SK-N-SH treated with all-trans-retinoic acid at 6 μM for 48 hours (cell line): ENCODE measurements at regions not wholly inside any gene's neighbourhood (a gene's known extent, or its start where the extent isn't known, plus 50 kb on each side); places are given as distances from the start of the nearest gene placed in this dataset.
"Not testable (repeated sequence)": the region's sequence is repeated elsewhere in the genome, so short reads cannot be mapped to it uniquely, and the experiment has no call there.

Source experiments
- ATAC-seq: fragments of 200-7000 bp; cut with Tn5 transposase; 3 replicates; pipeline ENCODE4 v1.9.1; 2020; ENCODE audit warnings: mild to moderate bottlenecking, moderate library complexity
- ARNTL ChIP-seq: fragments of 450-650 bp; formaldehyde crosslinking; IDR thresholded peaks from 2 replicates; pipeline ENCODE4 v1.5.0; 2020; ENCODE audit warnings: low read depth, mild to moderate bottlenecking, moderate library complexity, borderline replicate concordance
- BACH2 ChIP-seq: fragments of 250-450 bp; sonication (Bioruptor Pico); IDR thresholded peaks from 2 replicates; pipeline ENCODE4 v1.9.0; 2021; ENCODE audit warnings: mild to moderate bottlenecking, borderline replicate concordance
- CSDC2 ChIP-seq: fragments of 250-450 bp; sonication (Bioruptor Pico); IDR thresholded peaks from 2 replicates; pipeline ENCODE4 v1.5.0; 2020; ENCODE audit warnings: mild to moderate bottlenecking, moderate library complexity
- ESRRG ChIP-seq: fragments of 250-450 bp; sonication (Bioruptor Pico); IDR thresholded peaks from 2 replicates; pipeline ENCODE4 v1.6.1; 2021; ENCODE audit warnings: mild to moderate bottlenecking
- GLIS3 ChIP-seq: fragments of 250-450 bp; sonication (Bioruptor Pico); IDR thresholded peaks from 2 replicates; pipeline ENCODE4 v1.5.0; 2020; ENCODE audit warnings: mild to moderate bottlenecking, moderate library complexity
- ISL1 ChIP-seq: fragments of 250-450 bp; sonication (Bioruptor Pico); IDR thresholded peaks from 2 replicates; pipeline ENCODE4 v2.1.2; 2022; ENCODE audit warnings: mild to moderate bottlenecking, moderate library complexity
- OSR1 ChIP-seq: fragments of 250-450 bp; sonication (Bioruptor Pico); IDR thresholded peaks from 2 replicates; pipeline ENCODE4 v1.8.0; 2022; ENCODE audit warnings: moderate library complexity, mild to moderate bottlenecking, inconsistent platforms
- PPARA ChIP-seq: fragments of 250-450 bp; sonication (Bioruptor Pico); IDR thresholded peaks from 2 replicates; pipeline ENCODE4 v1.5.0; 2020; ENCODE audit warnings: mild to moderate bottlenecking, borderline replicate concordance
- RARB ChIP-seq: fragments of 250-450 bp; sonication (Bioruptor Pico); IDR thresholded peaks from 2 replicates; pipeline ENCODE4 v1.8.0; 2021; ENCODE audit warnings: mild to moderate bottlenecking, moderate library complexity
- SNAI2 ChIP-seq: fragments of 250-450 bp; sonication (Bioruptor Pico); IDR thresholded peaks from 2 replicates; pipeline ENCODE4 v1.5.0; 2020; ENCODE audit warnings: mild to moderate bottlenecking, moderate library complexity
- TOX ChIP-seq: fragments of 250-450 bp; sonication (Bioruptor Pico); IDR thresholded peaks from 2 replicates; pipeline ENCODE4 v1.8.0; 2021; ENCODE audit warnings: mild to moderate bottlenecking, moderate library complexity, borderline replicate concordance
- ZC3H10 ChIP-seq: fragments of 250-450 bp; sonication (Bioruptor Pico); IDR thresholded peaks from 2 replicates; pipeline ENCODE4 v1.5.1; 2021; ENCODE audit warnings: mild to moderate bottlenecking, moderate library complexity
- ZFP3 ChIP-seq: fragments of 250-450 bp; sonication (Bioruptor Pico); IDR thresholded peaks from 2 replicates; pipeline ENCODE4 v1.5.0; 2020; ENCODE audit warnings: mild to moderate bottlenecking, moderate library complexity
- ZFP30 ChIP-seq: fragments of 450-650 bp; formaldehyde crosslinking; IDR thresholded peaks from 2 replicates; pipeline ENCODE4 v1.5.0; 2022; ENCODE audit warnings: mild to moderate bottlenecking, moderate library complexity
- ZNF565 ChIP-seq: fragments of 450-650 bp; formaldehyde crosslinking; conservative IDR thresholded peaks from 2 replicates; pipeline ENCODE4 v1.5.0; 2020; ENCODE audit warnings: low read depth, mild to moderate bottlenecking, moderate library complexity
- ZNF70 ChIP-seq: fragments of 450-650 bp; formaldehyde crosslinking; IDR thresholded peaks from 2 replicates; pipeline ENCODE4 v1.5.0; 2020; ENCODE audit warnings: mild to moderate bottlenecking, moderate library complexity
- ZNF8 ChIP-seq: fragments of 450-650 bp; formaldehyde crosslinking; IDR thresholded peaks from 2 replicates; pipeline ENCODE4 v1.5.0; 2020; ENCODE audit warnings: mild to moderate bottlenecking, moderate library complexity
- TF ChIP-seq, protein P1 (sequence below): fragments of 250-450 bp; sonication (Bioruptor Pico); IDR thresholded peaks from 2 replicates; pipeline ENCODE4 v1.5.1; 2020; ENCODE audit warnings: low read depth, mild to moderate bottlenecking, moderate library complexity
- TF ChIP-seq, protein P2 (sequence below): fragments of 250-450 bp; sonication (Bioruptor Pico); IDR thresholded peaks from 2 replicates; pipeline ENCODE4 v1.8.0; 2021; ENCODE audit warnings: low read depth, mild to moderate bottlenecking, moderate library complexity, borderline replicate concordance
- TF ChIP-seq, protein P3 (sequence below): fragments of 250-450 bp; sonication (Bioruptor Pico); IDR thresholded peaks from 2 replicates; pipeline ENCODE4 v1.8.0; 2020; ENCODE audit warnings: mild to moderate bottlenecking, moderate library complexity, borderline replicate concordance
- TF ChIP-seq, protein P4 (sequence below): fragments of 250-450 bp; sonication (Bioruptor Pico); IDR thresholded peaks from 2 replicates; pipeline ENCODE4 v1.5.0; 2020; ENCODE audit warnings: mild to moderate bottlenecking, moderate library complexity

DNA sequence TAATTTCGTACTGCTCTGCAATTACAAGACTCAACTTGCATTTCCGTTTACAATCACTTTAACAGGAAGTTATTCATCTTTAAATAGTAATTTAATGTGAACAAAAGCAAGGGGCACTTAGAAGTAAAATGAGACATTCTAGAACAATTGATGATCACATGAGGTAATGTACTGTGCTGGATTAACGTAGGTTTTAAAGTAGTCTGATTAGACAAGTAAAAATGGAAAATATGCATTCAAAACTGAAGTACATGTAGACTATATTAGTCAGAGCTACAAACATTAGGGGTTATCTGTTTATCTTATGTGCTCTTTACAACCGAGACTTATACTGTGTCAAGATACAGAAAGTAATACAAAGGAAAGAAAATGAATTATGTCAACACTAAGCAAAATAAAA, 1528.0 kb downstream of the SLITRK5 start:
- TF ChIP-seq ISL1 (CRISPR knock-in tag): peak; percentile 74
- no peak for TF ChIP-seq ZNF70 (CRISPR knock-in tag)
- no peak for TF ChIP-seq ESRRG (CRISPR knock-in tag)
- ATAC-seq: peak; percentile 38; the same call in 2 of the 3 replicates

DNA sequence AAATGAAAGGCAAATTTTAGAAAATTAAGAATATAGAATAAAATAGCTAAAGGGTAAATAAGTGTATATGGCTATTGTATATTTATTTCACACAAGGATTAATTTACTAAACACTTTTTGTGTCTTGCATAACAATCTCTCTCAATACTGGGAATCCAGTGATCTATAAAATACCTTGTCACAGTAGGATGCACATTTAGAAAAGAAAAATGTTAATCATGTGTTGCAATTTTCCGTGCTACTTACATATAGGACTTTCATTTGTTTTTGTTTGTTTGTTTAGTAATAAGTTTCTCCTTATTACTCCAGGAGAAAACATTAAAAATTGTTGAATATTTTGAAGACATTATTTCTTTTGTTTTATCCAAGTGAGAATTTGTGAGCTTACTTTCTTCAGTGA, 1533.3 kb downstream of the SLITRK5 start:
- no peak for TF ChIP-seq SNAI2 (CRISPR knock-in tag)
- ATAC-seq: no peak

DNA sequence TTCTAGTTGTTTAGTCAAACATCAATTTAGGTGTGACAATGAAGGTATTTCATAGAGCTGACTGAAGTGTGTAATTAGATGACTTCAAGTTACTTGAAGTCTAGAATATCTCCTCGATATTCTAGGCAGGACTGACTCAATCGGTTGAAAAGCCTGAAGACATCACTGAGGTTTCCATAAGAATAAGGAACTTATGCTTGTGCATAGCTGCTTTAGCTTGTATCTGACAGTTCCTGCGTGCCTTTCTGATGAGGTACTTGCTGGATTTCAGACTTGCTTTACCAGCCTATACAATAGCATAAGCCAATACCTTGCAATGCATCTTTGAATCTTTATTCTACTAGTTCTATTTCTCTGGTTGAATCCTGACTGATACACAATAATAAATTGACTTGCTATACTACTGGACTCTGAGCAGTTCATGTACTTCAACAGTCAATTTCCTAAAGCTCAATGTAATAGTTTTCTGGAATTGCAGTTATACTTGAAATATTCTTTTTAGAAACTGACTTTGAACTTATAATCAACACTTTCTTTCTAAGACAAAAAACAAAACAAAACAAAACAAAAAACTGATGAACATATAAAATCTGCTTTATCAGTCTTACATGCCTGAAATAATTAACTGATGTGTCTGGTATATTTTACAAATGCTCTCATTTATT, 1534.8 kb downstream of the SLITRK5 start:
- TF ChIP-seq ZNF8 (CRISPR knock-in tag) (no peak), ZFP30 (CRISPR knock-in tag) (no peak), CSDC2 (no peak), PPARA (CRISPR knock-in tag) (no peak), ZC3H10 (CRISPR knock-in tag) (no peak), BACH2 (CRISPR knock-in tag) (no peak), ZNF70 (CRISPR knock-in tag) (no peak), SNAI2 (CRISPR knock-in tag) (no peak), ISL1 (CRISPR knock-in tag) (no peak), OSR1 (CRISPR knock-in tag) (no peak), ESRRG (CRISPR knock-in tag) (no peak), RARB (CRISPR knock-in tag) (no peak), TOX (CRISPR knock-in tag) (no peak)
- TF ChIP-seq, protein P1, sequence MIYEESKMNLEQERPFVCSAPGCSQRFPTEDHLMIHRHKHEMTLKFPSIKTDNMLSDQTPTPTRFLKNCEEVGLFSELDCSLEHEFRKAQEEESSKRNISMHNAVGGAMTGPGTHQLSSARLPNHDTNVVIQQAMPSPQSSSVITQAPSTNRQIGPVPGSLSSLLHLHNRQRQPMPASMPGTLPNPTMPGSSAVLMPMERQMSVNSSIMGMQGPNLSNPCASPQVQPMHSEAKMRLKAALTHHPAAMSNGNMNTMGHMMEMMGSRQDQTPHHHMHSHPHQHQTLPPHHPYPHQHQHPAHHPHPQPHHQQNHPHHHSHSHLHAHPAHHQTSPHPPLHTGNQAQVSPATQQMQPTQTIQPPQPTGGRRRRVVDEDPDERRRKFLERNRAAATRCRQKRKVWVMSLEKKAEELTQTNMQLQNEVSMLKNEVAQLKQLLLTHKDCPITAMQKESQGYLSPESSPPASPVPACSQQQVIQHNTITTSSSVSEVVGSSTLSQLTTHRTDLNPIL (CRISPR knock-in tag): no peak
- TF ChIP-seq, protein P2, sequence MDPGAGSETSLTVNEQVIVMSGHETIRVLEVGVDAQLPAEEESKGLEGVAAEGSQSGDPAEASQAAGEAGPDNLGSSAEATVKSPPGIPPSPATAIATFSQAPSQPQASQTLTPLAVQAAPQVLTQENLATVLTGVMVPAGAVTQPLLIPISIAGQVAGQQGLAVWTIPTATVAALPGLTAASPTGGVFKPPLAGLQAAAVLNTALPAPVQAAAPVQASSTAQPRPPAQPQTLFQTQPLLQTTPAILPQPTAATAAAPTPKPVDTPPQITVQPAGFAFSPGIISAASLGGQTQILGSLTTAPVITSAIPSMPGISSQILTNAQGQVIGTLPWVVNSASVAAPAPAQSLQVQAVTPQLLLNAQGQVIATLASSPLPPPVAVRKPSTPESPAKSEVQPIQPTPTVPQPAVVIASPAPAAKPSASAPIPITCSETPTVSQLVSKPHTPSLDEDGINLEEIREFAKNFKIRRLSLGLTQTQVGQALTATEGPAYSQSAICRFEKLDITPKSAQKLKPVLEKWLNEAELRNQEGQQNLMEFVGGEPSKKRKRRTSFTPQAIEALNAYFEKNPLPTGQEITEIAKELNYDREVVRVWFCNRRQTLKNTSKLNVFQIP (CRISPR knock-in tag): no peak
- TF ChIP-seq, protein P3, sequence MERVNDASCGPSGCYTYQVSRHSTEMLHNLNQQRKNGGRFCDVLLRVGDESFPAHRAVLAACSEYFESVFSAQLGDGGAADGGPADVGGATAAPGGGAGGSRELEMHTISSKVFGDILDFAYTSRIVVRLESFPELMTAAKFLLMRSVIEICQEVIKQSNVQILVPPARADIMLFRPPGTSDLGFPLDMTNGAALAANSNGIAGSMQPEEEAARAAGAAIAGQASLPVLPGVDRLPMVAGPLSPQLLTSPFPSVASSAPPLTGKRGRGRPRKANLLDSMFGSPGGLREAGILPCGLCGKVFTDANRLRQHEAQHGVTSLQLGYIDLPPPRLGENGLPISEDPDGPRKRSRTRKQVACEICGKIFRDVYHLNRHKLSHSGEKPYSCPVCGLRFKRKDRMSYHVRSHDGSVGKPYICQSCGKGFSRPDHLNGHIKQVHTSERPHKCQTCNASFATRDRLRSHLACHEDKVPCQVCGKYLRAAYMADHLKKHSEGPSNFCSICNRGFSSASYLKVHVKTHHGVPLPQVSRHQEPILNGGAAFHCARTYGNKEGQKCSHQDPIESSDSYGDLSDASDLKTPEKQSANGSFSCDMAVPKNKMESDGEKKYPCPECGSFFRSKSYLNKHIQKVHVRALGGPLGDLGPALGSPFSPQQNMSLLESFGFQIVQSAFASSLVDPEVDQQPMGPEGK: no peak
- ATAC-seq: no peak

DNA sequence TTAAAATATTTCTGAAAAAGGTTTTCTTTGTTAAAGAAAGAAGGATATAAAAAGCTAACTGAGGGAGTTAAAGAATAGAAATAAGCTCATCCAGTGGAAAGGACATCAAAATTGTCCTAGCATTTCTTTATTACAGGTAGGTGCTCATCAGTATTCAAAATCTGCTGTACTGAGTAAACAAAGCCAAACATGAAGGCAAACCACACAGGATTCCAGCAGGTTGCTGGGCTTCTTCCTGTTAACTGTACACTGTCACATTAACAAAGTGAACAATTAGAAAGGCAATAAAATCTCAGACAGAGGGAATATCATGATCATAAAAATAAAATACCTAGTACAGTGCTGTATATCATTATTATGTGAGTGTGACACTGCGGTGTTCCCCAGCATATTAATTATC, 1541.0 kb downstream of the SLITRK5 start:
- no peak for ATAC-seq
- TF ChIP-seq ARNTL (CRISPR knock-in tag) (no peak), ZNF565 (CRISPR knock-in tag) (no peak), RARB (CRISPR knock-in tag) (no peak), GLIS3 (CRISPR knock-in tag) (no peak), ZNF8 (CRISPR knock-in tag) (no peak), ZNF70 (CRISPR knock-in tag) (no peak)

DNA sequence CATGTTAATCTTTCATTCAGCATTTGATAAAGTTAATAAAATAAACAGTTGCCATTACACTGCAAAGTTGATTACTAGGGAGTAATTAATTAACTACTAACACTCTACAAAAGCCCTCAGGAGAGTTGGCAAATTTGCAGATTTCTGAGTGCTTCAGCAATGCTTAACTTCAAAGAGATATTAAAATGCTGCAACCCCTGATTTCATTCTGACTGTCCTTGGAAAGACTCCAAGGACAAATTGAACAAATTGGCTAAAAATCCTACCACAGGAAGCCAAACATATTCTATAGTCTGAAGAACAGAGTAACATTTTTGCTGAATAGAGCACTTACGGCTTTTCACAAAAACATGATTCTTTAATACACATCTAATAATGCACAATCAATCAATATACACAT, 1543.0 kb downstream of the SLITRK5 start:
- no peak for ATAC-seq
- TF ChIP-seq ISL1 (CRISPR knock-in tag) (no peak), GLIS3 (CRISPR knock-in tag) (no peak), ARNTL (CRISPR knock-in tag) (no peak), BACH2 (CRISPR knock-in tag) (no peak), PPARA (CRISPR knock-in tag) (no peak), ZNF70 (CRISPR knock-in tag) (no peak), ESRRG (CRISPR knock-in tag) (no peak), OSR1 (CRISPR knock-in tag) (no peak), TOX (CRISPR knock-in tag) (no peak), ZFP30 (CRISPR knock-in tag) (no peak), CSDC2 (no peak), ZNF565 (CRISPR knock-in tag) (no peak), SNAI2 (CRISPR knock-in tag) (no peak), ZNF8 (CRISPR knock-in tag) (no peak), ZFP3 (CRISPR knock-in tag) (no peak), RARB (CRISPR knock-in tag) (no peak)
- TF ChIP-seq, protein P2 (CRISPR knock-in tag): no peak
- TF ChIP-seq, protein P4, sequence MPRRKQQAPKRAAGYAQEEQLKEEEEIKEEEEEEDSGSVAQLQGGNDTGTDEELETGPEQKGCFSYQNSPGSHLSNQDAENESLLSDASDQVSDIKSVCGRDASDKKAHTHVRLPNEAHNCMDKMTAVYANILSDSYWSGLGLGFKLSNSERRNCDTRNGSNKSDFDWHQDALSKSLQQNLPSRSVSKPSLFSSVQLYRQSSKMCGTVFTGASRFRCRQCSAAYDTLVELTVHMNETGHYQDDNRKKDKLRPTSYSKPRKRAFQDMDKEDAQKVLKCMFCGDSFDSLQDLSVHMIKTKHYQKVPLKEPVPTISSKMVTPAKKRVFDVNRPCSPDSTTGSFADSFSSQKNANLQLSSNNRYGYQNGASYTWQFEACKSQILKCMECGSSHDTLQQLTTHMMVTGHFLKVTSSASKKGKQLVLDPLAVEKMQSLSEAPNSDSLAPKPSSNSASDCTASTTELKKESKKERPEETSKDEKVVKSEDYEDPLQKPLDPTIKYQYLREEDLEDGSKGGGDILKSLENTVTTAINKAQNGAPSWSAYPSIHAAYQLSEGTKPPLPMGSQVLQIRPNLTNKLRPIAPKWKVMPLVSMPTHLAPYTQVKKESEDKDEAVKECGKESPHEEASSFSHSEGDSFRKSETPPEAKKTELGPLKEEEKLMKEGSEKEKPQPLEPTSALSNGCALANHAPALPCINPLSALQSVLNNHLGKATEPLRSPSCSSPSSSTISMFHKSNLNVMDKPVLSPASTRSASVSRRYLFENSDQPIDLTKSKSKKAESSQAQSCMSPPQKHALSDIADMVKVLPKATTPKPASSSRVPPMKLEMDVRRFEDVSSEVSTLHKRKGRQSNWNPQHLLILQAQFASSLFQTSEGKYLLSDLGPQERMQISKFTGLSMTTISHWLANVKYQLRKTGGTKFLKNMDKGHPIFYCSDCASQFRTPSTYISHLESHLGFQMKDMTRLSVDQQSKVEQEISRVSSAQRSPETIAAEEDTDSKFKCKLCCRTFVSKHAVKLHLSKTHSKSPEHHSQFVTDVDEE (CRISPR knock-in tag): no peak
- TF ChIP-seq, protein P1 (CRISPR knock-in tag): no peak

DNA sequence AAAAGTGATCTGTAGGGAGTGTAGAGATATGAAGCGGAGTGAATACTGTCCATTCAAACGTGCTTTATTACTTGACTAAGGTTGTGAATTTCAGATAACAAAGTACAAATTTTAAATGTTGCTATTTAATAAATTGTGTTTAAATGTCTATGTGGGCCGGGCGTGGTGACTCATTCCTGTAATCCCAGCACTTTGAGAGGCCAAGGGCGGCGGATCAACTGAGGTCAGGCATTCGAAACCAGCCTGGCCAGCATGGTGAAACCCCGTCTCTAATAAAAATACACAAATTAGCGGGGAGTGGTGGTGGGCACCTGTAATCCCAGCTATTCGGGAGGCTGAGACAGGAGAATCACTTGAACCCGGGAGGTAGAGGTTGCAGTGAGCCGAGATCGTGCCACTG, 1544.1 kb downstream of the SLITRK5 start:
- ATAC-seq: not testable (repeated sequence)
